Renal pelvis (tissue), 1 donor: ENCODE measurements at regions not wholly inside any gene's neighbourhood (a gene's known extent, or its start where the extent isn't known, plus 50 kb on each side); places are given as distances from the start of the nearest gene placed in this dataset.
A peak's percentile ranks its signal among the peaks of the same experiment; 100 is the strongest.

Experiments
- DNase-seq: peaks from one replicate; pipeline ENCODE4 v3.0.0-alpha.2; 2013

DNA sequence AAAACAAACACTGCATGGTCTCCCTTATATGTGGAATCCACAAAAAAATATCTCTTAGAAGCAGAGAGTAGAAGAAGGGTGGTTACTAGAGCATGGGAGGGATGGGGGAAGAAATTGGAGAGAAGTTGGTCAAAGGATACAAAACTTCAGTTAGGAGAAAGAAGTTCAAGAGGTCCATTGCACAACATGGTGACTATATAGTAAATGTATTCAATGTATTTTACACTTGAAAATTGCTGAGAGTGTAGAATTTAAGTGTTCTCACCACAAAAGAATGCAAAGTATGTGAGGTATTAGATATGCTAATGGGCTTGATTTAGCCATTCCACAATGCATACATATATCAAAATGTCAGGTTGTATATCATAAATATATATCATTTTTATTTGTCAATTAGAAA lies 232.0 kb upstream of the CELF2 start:
- no peak for DNase-seq

DNA sequence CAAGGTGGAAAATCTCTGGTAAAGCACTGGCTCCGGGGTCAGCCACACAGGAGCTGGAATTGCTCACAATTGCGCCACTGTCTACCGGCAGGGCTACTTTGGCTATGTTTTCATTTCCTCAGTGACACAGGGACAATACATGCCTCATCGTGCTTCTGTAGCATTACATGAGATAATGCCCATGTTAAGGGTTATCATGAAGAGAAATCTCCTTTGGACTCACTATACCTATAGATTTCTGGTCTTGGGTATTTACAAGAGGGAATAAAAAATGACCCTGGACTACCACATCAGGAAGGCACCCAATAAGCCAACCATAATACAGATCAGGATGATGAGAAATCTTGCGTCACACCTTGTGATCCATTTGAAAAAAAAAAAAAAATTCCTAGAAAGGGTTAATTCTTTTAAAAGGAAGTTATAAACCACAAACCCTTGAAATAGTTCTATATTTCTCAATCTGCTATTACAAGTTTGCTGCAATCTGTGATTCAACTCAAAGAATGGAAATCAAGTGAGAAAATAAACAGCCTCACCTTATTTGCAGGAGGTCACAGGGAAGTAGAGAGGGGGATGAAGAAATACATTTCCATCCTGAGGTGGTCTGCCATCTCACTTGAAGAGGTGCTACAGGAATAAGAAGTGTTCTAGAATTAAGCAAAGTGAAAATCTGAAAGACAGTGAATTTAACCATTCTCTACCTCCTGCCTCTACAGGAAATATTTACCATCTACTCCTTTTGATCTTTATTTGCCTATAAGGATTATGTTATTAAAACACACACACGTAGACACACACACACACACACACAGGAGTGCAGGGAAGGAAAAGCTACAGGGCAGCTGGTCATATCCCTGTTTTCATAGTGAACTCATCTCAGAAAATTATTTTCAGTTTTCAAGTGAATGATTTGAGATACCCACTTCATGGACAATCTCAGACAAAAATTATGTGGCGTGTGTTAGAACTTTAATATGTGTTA lies 231.3 kb upstream of the CELF2 start:
- no peak for DNase-seq

DNA sequence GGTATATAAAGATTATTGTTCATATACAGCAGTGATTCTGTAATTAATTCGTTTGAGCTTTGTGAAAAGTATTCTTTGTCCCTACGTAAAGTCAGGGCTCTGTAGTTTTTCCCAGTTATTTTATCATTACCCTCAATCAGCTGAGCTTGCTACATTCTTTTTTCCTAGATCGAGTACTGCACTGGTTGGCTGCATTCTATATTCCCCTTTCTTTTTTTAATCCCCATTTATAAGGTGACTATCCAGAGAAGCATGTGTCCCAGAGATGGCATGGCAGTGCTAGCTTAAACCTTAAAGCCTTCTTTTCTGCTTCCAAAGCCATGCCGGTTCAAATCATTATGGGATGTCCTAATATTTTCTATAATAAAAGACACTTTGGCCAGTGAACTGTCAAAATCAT lies 230.1 kb upstream of the CELF2 start:
- no peak for DNase-seq

DNA sequence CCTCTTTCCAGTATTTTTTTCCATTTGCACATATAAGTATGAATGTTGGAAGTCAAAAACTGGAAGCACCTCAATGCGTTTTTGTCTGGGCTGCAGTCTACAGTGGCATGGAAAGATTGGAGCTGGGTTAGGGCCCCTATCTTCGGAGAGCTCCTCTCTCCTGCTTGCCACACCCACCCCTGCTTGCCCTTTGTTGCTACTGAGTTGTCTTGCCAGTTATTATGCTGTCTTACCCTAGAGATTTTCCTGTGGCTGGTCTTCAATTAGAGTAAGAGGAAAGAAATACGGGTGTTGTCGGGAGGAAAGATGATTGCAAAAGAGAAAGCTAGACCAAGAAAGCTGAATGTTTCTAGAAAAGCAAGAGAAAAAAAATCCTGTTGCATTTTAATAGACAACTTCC lies 228.9 kb upstream of the CELF2 start:
- DNase-seq, result no peak

DNA sequence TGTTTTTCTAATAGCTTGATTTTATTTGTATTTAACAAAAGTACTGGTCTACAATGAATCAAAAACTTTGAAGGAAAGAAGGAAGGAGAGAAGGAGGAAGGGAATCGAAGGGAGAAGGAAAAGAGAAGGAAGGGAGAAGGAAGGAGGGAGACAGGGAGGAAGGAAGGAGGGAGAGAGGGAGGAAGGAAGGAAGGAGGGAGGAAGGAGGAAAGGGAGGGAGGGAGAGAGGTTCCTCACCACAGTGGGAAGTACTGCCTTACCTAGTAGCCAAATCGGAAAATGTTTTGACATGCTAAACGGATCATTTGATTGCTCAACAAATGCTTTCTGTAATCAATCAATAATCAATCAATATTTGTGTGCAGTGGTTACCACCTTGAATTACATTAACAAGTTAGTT lies 225.8 kb upstream of the CELF2 start:
- no peak for DNase-seq

DNA sequence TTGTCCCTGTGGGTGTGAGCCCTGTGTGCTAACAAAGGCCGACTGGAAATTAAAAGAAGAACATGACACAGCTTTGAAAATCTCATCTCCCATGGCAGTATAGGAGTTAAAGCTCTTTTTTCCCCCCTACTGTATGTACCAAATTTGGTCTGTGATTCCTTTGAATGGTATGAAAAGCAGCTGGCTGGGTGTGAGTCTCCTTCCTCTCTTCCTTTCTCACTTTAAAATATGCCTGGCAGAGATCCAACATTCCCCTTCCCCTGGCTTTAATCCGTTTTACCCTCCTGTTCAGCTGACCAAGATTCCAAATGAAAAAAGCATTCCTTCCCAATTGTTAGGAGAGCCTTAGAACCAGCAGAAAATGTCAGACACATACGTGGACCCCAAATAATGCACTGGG lies 225.0 kb upstream of the CELF2 start:
- DNase-seq, result peak; percentile 41

DNA sequence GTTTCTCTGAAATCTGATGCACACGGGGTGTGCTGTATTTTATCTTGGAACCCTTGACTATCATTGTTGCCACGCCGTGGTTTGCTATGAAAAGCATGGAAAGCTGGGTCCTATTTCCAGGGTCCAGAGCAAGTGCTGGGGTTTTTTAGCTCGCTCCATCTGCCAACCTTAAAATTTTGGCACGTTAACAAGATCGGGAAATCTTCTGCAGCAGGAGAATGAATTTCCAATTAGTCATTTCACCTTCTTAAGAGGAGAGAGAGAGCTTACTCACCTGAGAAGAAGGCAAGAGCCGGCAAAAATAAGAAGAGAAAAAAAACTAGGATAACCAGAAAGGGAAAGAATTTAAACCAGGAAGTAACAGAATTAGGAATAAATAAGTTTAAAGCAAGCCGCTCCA lies 223.6 kb upstream of the CELF2 start:
- DNase-seq, result no peak

DNA sequence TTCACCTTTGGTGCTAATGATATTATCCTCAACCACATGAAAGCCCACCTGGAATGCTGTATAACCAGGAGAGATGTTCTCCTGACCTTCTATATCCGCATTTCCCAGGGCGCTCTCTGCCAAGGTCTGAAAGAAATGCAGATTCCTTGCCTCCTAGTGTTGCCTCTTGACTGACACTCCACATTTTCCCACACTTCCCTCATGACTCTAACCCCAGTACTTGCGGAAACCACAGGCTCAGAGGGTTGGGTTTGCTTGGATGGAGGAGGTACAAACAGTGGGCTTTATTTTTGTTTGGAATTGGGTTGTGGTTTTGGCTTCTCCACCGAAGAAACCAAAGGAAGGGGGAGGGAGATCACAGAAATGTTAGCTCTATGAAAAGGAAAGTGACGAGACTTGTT lies 222.9 kb upstream of the CELF2 start:
- DNase-seq, result no peak

DNA sequence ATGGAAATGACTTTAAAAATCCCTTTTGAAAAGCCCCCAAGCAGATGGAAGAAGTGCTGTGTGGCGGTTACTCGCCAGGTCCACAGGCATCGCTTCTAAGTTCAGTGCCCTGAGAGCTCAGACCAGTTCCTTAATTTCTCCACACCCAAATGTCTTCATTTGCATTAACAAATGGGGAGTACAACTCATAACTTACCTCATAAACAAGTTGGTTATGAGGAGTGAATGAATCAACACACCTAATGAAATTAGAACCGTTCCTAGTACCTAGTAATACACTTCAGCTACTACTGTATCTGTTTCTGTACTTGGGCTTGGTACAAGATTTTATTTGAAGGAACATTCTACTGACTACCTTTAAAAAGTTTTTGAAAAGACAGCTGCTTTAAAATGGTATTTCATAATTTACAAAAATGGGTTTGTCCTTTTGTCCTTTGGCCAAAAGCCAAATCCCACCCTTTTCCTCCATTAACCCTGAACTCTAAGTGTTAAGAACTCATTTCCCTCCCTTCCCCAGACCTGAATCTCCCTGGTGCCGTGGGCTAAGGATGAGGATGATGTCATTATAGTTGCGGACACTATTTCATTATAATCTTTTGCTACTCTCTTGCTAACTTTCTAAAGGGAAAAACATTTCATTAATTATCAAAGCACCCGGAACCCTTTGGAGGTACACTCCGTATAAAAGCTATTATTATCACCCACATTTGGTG lies 221.5 kb upstream of the CELF2 start:
- DNase-seq, result no peak

DNA sequence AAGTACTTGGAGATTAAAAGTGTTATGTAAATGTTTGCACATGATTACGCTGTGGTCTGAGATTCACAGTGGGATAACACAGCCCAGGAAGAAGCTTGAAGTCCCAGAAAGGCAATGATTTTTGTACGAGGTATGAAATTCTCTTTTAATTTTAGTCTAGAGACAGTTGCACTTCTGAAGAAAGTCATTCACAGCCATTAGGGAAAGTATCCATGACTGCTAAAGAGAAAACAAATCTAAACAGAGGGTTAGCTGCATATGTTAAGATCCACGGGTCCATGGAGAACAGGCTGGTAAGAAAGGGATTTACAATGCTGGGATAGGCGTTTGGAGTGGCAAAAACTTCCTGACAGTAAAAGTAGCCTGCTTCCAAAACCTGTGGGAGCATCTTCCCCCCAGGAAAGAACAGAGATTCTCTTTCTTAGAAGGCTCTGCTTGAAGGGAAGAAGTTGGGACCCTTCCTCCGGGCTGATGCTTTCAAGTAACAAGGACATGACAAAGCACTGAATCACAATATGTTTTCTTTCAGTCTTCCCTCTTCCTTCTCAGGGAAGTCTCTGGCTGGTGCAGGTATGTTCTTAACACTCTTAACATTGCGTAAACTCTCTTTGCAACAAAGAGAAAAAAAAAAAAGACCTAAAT lies 220.8 kb upstream of the CELF2 start:
- DNase-seq, result no peak

DNA sequence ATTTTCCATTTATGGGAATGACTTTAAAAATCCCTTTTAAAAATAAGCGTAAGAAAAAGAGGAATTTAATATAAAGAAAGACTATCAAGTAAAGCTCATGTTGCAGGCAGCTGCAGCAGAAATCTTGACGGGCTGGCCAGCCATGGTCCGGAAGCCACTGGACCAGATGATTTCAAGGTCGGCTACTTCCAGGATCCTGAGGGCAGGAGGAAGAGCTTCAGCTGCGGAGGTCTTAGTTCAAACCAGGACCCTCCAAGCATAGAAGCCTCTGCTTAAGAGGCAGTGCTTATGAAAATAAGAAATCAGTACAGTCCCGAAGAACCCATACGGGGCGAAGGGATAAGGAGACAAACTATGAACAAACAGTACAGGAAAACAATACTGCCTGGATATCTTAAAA lies 220.2 kb upstream of the CELF2 start:
- no peak for DNase-seq

DNA sequence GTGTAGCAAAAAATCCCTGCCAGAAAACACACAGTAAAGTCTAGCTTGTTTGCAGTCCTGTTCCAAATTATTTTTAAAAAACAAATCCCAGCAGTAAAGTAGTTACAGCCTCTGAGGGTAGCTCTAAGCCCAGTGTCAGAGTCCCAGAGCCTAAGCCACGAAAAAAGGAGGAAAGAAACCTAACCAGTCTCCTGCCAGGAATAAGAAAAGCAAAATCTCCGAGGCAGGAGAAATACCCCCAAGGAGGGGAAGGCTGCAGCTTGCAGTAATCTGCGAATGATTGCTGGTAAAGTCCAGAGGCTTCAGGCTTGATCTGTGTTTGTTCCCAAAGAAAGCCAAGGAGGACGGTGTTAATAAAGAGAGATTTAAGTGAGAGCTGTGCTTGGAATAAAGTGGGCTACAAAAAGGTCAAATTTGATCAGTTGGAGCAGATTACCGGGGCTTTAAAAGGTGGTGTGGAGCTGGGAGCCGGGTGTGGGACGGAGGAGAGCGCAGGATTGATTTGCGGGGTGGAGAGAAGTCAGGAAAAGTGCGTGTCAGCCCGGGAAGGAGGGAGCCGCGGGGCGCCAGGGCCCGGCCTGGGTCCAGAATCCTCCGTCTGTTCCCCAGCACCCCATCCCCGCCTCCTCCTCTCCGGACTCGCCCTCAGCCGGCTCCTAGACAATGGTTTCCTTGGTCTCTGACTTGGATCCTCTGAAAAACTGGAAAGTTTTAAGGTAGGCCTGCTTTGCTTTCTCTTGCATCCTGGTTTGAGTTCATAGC lies 219.4 kb upstream of the CELF2 start:
- no peak for DNase-seq

DNA sequence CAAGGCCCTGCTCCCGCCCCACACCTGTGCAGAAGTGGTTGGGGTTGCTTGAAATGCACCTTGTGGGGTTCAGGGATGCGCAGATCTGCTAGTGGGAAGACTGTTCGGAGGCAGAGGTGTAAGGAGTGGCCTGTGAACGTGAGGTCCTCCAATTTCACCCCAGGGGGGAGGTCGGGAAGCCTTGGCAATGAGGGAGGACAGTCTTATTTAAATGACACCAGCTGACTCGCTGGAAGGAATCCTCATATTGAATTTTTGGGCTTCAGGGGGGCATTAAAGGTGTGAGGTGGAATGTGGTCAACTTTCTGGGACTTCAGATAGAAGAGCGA lies 218.8 kb upstream of the CELF2 start:
- no peak for DNase-seq

DNA sequence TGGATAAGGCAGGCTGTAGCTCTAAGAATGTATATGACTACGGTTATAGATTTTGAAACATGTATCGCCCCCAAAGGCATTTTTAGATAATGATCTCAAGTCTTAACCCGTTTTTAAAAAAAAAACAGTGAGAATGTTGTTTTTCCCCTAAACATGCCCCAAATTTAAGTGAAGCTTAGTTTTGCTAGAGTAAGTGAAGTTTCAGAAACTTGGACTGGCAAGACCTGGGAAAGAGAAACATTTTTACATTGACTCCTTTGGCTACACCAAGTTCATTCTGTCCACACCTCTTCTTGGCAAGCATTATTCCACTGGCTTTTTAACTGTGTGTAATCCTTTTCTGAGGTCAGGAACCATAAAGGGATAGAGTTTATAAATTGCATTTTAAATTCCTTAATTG lies 216.7 kb upstream of the CELF2 start:
- DNase-seq, result no peak

DNA sequence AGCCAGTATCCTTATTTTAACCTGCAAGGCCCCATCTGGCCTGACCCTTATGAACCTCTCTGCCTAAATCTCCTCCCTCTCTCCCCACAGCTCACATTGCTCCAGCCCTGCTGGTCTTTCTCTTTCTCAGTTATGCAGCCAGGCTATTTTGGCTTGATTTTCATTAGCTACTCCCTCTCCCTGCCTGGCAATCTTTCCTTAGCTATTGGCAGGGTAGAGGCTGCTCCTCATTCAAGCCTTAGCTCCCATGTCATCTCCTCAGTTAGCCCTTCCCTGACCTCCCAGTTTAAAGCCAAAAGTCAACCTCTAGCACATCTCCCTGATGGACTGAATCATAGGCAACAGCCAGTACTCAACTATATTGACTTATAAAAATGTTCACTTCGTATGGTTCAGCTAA lies 214.4 kb upstream of the CELF2 start:
- no peak for DNase-seq

DNA sequence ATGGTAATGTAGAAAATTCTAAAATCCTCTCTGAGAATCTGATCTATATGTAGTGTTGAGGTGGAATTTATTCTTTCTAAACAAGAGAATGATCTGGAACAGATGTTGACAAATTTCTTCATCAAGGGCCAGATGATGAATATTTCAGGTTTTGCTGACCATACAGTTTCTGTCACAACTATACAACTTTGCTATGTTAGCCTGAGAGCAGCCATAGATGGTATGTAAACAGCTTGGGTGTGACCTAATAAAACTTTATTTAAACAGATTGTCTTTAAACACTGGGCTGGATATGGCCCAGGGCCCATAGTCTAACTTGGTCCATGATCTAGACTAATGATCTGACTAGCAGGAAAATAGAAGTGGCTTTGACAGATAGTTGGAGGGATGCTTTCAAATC lies 213.6 kb upstream of the CELF2 start:
- DNase-seq, result no peak

DNA sequence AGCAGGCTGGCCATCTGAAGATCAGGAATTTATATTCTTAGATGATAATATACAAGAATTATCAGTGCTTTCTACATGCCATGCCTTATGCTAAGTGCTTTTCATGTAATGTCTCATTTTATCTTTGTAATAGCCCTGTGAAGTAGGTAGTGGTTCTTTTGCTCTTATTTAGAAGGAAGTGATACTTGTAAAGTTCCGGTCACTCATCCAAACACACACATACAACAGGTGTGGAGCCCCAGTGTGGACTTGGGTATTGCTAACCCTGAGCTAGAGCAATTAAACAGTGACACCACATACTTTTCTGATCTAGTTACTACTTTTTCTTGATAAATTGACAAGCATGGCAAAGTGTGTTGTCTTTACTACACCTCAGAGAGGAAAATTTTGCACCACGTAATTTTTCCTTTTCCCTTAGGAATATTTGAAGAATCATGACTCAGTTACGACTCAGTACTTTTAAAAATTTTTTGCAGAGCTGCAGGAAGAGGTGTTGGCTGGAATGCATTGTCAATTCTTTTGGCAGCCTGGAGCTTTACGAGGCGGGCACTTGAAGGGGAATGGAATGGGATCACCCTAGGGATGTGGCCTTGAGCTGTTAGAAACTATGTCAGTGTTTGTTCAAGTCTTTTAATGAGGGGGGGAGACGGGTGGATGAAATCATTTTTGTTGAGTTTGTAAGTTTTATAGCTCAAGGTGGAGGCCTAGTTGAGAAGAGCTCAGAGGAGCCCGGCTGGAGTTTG lies 212.5 kb upstream of the CELF2 start:
- DNase-seq, result no peak

DNA sequence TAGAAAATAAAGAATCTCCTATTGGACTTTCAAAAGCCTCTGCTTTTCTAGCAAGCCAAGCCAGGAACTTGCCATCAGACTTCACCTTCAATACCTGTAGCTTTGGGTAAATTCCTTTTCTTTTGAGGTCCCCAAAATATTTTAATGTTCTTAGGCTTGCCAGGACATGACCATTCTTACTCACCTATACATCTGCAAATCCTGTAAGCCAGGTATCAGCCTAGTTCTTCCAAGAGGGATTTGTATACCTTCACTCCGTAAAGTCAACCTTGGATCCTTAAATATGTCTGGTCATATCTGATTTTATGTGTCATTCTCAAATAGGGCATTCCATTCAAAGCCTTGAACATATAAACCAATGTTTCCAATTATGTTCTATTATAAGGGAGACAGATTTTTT lies 210.6 kb upstream of the CELF2 start:
- DNase-seq, result no peak

DNA sequence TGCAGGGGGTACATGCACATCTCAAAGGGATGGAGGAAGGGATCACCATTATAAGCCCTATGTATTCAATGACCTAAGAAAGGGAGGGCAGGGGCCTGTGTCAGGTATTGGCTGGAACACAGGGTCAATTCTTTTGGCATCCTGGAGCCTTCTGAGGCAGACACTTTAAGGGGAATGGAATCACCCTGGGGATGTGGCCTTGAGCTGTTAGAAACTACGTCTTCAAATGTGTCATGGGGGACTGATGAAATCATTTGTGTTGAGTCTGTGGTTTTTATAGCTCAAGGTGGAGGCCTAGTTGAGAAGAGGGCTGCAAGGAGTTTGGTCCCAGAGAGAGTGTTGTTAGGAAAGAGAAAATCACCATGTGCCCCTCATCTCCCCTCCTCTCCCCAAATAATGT lies 206.1 kb upstream of the CELF2 start:
- DNase-seq, result no peak

DNA sequence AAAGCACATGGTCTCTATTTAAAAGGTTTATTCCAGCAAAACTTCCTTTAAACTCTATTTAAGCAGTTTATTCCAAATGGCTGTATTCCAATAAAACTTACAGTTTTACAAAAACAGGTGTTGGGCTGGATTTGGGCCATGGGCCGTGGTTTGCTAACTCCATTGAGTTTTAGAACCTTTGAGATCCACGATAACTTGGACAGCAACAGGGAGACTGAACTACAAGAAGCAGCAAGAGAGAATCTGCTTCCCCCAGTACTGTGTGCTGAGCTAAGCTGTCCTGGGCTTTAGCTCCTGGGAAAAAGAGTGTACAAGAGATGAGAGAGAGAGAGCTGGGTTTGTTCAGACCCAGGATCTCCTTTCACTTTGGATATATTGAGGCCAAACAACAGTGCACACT lies 204.0 kb upstream of the CELF2 start:
- no peak for DNase-seq

DNA sequence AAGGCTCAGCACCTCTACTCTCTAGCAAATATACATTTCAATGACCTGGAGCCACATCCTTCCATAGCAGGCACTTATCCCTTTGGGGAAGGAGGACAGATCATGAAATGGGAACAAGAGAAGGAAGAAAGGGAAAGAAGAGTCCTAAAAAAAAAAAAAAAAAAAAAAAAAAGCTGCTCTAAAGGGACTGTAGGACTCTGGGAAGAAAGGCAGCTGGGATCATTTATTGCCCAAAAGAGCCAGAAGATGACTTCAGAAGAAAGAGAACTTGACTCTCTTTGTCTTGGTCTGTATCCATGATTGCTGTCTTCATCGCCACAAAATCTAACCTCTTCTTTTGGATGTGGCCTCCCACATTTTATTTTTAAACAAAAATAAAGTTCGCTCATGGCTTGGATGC lies 203.6 kb upstream of the CELF2 start:
- DNase-seq, result no peak

DNA sequence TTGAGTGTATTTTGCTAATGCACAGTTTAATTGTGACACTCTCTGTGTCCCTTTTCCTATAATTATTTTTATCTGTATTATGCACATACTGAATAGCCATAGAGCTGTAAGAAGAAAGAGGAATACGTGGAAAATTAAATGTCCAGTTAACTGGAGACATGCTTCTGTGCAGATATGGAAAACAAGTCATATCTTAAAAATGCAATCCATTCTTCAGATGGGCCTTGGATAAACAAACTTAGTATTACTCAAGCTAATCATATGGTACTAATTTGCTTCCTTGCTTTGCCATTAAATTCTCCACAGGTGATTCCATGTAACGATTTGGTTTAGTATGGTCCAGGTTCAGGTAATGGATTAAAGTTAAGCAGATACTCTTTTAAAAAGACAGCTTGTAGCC lies 201.2 kb upstream of the CELF2 start:
- DNase-seq, result no peak
